Ascending aorta (tissue), 2 donors: ENCODE measurements at regions not wholly inside any gene's neighbourhood (a gene's known extent, or its start where the extent isn't known, plus 50 kb on each side); places are given as distances from the start of the nearest gene placed in this dataset.

Experiments
- DNase-seq, 2 donors: peaks; one replicate each; pipeline ENCODE4 v3.0.0-alpha.2; 2019; ENCODE audit warnings: low spot score in 2 of 2
- H3K27ac ChIP-seq, 2 donors: fragments of 200-600 bp; sonication (generic); one replicate each; pipeline ENCODE4 v1.5.1; 2016 to 2017; ENCODE audit warnings: mild to moderate bottlenecking in 1 of 2
- H3K27me3 ChIP-seq: fragments of 200-600 bp; sonication (generic); one replicate; pipeline ENCODE4 v1.5.1; 2017
- H3K36me3 ChIP-seq, 2 donors: fragments of 200-600 bp; sonication (generic); one replicate each; pipeline ENCODE4 v1.5.1; 2016
- H3K4me1 ChIP-seq, 2 donors: fragments of 200-600 bp; sonication (generic); one replicate each; pipeline ENCODE4 v1.5.1; 2016 to 2017; ENCODE audit warnings: mild to moderate bottlenecking in 1 of 2
- H3K4me3 ChIP-seq, 2 donors: fragments of 200-600 bp; sonication (generic); one replicate each; pipeline ENCODE4 v1.5.1; 2016 to 2017; ENCODE audit warnings: mild to moderate bottlenecking in 1 of 2
- H3K9me3 ChIP-seq, 2 donors: fragments of 200-600 bp; sonication (generic); one replicate each; pipeline ENCODE4 v1.5.1; 2016
- intact Hi-C: fragments of 100-400 bp; cut with DNase I; formaldehyde crosslinking; loops from one replicate; pipeline ENCODE4 v1.15.1; 2023
- TF ChIP-seq, protein P1 (sequence below), 3 experiments: fragments of 200-600 bp in 2 of 3; fragments of 450-650 bp in 1 of 3; sonication (generic) in 2 of 3; IDR thresholded peaks; one replicate each; pipeline ENCODE4 v1.5.1; 2016 to 2019; ENCODE audit warnings: antibody characterized with exemption in 3 of 3, mild to moderate bottlenecking in 1 of 3, moderate library complexity in 1 of 3

DNA sequence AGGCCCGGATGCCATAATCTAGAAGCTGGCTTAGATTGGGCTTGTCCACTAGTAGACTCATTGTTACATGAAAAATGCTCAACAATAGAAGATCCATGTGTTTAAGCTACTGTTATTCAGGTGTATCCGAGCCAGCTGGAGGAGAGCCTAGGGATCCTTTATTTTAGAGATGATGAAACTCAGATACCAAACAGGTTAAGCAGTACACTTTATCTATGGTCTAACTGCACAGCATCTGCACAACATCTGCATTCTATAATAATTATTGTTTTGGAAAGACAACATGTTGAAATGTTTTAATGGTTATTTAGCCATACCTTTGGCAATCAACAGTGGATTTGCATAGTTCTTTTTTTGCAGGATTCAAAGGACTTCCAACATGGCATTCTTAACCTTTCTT lies 134.1 kb downstream of the RFPL4B start:
- no peak overlapping the region for H3K4me3 ChIP-seq
- no peak for DNase-seq
- no peaks in the 10 kb centered on the region for H3K9me3 ChIP-seq
- H3K36me3 ChIP-seq: no peaks in the 10 kb centered on the region
- H3K4me1 ChIP-seq: no peaks in the 10 kb centered on the region
- intact Hi-C loops: no loop called here
- TF ChIP-seq, protein P1, sequence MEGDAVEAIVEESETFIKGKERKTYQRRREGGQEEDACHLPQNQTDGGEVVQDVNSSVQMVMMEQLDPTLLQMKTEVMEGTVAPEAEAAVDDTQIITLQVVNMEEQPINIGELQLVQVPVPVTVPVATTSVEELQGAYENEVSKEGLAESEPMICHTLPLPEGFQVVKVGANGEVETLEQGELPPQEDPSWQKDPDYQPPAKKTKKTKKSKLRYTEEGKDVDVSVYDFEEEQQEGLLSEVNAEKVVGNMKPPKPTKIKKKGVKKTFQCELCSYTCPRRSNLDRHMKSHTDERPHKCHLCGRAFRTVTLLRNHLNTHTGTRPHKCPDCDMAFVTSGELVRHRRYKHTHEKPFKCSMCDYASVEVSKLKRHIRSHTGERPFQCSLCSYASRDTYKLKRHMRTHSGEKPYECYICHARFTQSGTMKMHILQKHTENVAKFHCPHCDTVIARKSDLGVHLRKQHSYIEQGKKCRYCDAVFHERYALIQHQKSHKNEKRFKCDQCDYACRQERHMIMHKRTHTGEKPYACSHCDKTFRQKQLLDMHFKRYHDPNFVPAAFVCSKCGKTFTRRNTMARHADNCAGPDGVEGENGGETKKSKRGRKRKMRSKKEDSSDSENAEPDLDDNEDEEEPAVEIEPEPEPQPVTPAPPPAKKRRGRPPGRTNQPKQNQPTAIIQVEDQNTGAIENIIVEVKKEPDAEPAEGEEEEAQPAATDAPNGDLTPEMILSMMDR (IDR thresholded peaks at IDR 0.05): no peak
- no peak overlapping the region for H3K27ac ChIP-seq
- no peaks in the 10 kb centered on the region for H3K27me3 ChIP-seq

DNA sequence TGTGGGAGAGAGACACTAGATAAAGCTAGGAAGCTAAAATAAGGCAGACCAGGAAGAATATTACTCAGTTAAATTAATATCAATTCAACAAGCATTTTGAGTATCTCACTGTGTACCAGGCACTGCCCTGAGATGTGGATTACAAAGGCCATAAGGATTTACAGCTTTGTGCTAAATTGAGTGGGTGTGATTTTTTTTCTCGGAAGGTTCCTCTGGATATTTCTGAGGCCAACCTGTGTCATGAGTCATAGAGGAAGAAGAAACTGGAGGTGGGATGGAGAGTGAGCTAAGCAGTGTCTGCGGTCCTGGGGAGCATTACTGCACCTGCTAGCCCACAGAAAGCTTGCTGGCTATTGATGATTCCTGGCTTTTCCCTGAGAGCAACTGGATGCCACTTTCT lies 135.2 kb downstream of the RFPL4B start:
- no peak for DNase-seq
- Histone ChIP-seq H3K4me3 (no peak overlapping the region), H3K27ac (no peak overlapping the region), H3K4me1 (no peaks in the 10 kb centered on the region), H3K36me3 (no peaks in the 10 kb centered on the region), H3K27me3 (no peaks in the 10 kb centered on the region), H3K9me3 (no peaks in the 10 kb centered on the region)
- TF ChIP-seq, protein P1 (IDR thresholded peaks at IDR 0.05): no peak
- intact Hi-C loops: no loop called here

DNA sequence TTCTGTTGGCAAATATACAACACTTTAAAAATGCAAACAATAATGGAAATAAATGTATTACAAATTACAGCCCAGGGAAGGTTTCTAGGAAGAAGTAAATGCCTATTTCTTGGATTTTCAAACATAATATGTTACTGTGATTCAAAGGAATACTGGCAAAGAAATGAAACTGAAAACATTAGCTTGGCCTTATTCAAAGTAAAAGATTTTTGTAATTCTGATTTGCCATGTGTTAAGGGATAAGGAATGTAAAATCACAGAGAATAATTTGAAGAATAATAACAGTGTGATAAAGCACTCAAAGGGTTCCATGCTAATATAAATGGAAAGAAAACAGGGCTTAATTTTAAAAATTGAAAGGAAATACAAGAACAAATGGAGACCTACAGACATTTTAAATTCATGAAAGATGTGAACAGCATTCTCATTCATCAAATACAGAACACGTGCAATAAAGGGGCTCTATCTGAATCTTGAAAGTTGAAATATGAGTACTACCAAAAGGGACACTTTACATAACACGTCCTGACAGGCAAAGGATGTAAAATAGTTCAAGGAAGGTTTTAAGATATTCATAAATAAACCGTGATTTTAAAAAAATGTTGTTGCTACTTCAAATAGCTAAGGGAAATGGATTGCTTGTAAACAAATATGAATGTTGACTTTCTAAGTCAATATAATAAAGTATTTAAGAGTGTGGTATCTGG lies 138.1 kb downstream of the RFPL4B start:
- TF ChIP-seq, protein P1 (IDR thresholded peaks at IDR 0.05): no peak
- Histone ChIP-seq H3K4me3 (peak overlapping the region in 1 of 2 donors; percentile 12), H3K36me3 (no peaks in the 10 kb centered on the region), H3K4me1 (no peaks in the 10 kb centered on the region), H3K27me3 (no peaks in the 10 kb centered on the region), H3K9me3 (no peaks in the 10 kb centered on the region), H3K27ac (no peak overlapping the region)
- intact Hi-C loops: no loop called here
- no peak for DNase-seq

DNA sequence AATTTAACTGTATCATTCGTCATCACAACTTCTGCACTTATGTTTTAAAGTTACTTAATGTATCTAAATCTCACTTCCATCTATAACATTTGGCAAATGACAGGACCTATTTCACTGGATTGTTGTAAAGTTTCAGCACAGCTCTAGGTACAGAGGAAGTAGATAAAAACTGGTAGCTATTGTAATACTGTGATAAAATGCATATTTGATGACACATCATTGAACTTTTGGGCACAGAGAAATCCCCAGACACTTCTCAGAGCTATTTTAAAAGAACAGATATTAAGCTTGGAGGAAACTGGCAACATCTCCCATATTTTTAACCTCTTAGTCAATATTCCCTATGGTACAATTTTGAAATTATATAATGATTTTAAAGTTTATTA lies 138.7 kb downstream of the RFPL4B start:
- Histone ChIP-seq H3K27me3 (no peaks in the 10 kb centered on the region), H3K4me1 (no peaks in the 10 kb centered on the region), H3K27ac (no peak overlapping the region), H3K4me3 (no peak overlapping the region), H3K36me3 (no peaks in the 10 kb centered on the region), H3K9me3 (no peaks in the 10 kb centered on the region)
- no peak for DNase-seq
- intact Hi-C loops: no loop called here
- TF ChIP-seq, protein P1 (IDR thresholded peaks at IDR 0.05): no peak

DNA sequence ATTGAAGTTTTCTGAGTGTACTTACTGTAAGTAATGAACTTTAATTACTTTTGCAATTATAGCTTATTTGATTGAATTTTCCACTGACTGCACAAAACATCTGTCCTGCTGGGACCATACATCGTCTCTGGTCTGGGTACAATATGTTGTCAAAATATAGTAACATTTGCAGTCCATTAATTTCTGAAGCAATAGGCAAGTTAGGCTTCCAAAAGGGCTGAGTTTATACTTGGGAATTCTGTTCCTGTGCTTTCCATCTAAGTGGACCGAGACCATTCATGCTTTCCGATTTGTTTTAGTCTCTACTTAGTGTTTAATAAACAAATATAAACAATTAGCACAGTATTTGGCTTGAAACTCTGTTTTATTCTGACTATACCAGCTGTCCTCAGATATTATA lies 139.3 kb downstream of the RFPL4B start:
- H3K9me3 ChIP-seq: no peaks in the 10 kb centered on the region
- no peak overlapping the region for H3K4me3 ChIP-seq
- no peaks in the 10 kb centered on the region for H3K27me3 ChIP-seq
- intact Hi-C loops: no loop called here
- no peaks in the 10 kb centered on the region for H3K36me3 ChIP-seq
- H3K27ac ChIP-seq: no peak overlapping the region
- TF ChIP-seq, protein P1 (IDR thresholded peaks at IDR 0.05): no peak
- DNase-seq: no peak
- H3K4me1 ChIP-seq: no peaks in the 10 kb centered on the region

DNA sequence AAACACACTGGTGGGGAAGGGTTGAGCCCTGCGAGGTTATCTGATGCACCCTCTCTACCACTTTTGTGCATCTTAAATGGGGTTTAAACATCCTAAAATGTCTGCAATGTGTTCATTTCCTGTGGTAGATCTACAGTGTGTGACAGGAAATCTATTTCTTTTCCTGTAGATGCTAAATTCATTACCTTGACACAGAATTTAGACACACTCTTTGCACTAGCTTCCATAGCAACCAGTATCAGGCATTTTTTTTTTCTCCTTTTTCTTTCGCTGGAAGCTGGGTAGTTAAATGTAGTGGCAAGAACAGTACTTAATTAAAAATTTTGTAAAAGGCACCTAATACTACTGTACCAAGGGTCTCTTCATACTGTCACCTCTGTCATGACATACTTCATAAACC lies 141.1 kb downstream of the RFPL4B start:
- intact Hi-C loops: no loop called here
- Histone ChIP-seq H3K36me3 (no peaks in the 10 kb centered on the region), H3K4me1 (no peaks in the 10 kb centered on the region), H3K9me3 (no peaks in the 10 kb centered on the region), H3K4me3 (no peak overlapping the region), H3K27ac (no peak overlapping the region), H3K27me3 (no peaks in the 10 kb centered on the region)
- TF ChIP-seq, protein P1 (IDR thresholded peaks at IDR 0.05): no peak
- DNase-seq: no peak
